Breast epithelium (tissue), 4 donors: ENCODE measurements at regions not wholly inside any gene's neighbourhood (a gene's known extent, or its start where the extent isn't known, plus 50 kb on each side); places are given as distances from the start of the nearest gene placed in this dataset.

Source experiments
- DNase-seq, 2 donors: peaks; one replicate each; pipeline ENCODE4 v3.0.0-alpha.2; 2019; ENCODE audit warnings: low spot score in 2 of 2
- H3K27ac ChIP-seq, 2 donors: fragments of 200-600 bp; sonication (generic) in 1 of 2; one replicate each; pipeline ENCODE4 v1.5.1; 2016 to 2019; ENCODE audit warnings: mild to moderate bottlenecking in 1 of 2
- H3K27me3 ChIP-seq, 2 donors: fragments of 200-600 bp; sonication (generic) in 1 of 2; one replicate each; pipeline versions ENCODE4 v1.5.1 to v1.6.0; 2017 to 2019; ENCODE audit warnings: control low read depth in 1 of 2, mild to moderate bottlenecking in 1 of 2
- H3K36me3 ChIP-seq: fragments of 200-600 bp; one replicate; pipeline ENCODE4 v1.5.1; 2019
- H3K4me1 ChIP-seq, 2 donors: fragments of 200-600 bp; sonication (generic); one replicate each; pipeline ENCODE4 v1.5.1; 2016 to 2019; ENCODE audit warnings: control low read depth in 1 of 2
- H3K4me3 ChIP-seq, 3 donors: fragments of 200-600 bp; sonication (generic); 1 replicate in 2 of 3; 2 replicates in 1 of 3; pipeline ENCODE4 v1.5.1; 2016 to 2019; ENCODE audit warnings: mild to moderate bottlenecking in 3 of 3, moderate library complexity in 2 of 3
- H3K9me3 ChIP-seq, 2 donors: fragments of 200-600 bp; sonication (generic) in 1 of 2; one replicate each; pipeline ENCODE4 v1.5.1; 2016 to 2019; ENCODE audit warnings: control low read depth in 1 of 2
- POLR2A ChIP-seq: fragments of 450-650 bp; IDR thresholded peaks from one replicate; pipeline ENCODE4 v1.6.1; 2016; ENCODE audit warnings: antibody characterized with exemption, mild to moderate bottlenecking, moderate library complexity
- POLR2AphosphoS5 ChIP-seq, 3 donors: sonication (generic); formaldehyde crosslinking; IDR thresholded peaks; one replicate each; pipeline ENCODE4 v1.6.1; 2017; ENCODE audit warnings: antibody characterized with exemption in 3 of 3
- intact Hi-C: fragments of 100-400 bp; cut with DNase I; formaldehyde crosslinking; loops from one replicate; pipeline ENCODE4 v1.15.1; 2023; ENCODE audit warnings: low total_unique reads
- TF ChIP-seq, protein P1 (sequence below), 3 donors: fragments of 450-650 bp; IDR thresholded peaks; one replicate each; pipeline ENCODE4 v1.5.1; 2016 to 2017; ENCODE audit warnings: antibody characterized with exemption in 3 of 3, mild to moderate bottlenecking in 3 of 3, moderate library complexity in 3 of 3

DNA sequence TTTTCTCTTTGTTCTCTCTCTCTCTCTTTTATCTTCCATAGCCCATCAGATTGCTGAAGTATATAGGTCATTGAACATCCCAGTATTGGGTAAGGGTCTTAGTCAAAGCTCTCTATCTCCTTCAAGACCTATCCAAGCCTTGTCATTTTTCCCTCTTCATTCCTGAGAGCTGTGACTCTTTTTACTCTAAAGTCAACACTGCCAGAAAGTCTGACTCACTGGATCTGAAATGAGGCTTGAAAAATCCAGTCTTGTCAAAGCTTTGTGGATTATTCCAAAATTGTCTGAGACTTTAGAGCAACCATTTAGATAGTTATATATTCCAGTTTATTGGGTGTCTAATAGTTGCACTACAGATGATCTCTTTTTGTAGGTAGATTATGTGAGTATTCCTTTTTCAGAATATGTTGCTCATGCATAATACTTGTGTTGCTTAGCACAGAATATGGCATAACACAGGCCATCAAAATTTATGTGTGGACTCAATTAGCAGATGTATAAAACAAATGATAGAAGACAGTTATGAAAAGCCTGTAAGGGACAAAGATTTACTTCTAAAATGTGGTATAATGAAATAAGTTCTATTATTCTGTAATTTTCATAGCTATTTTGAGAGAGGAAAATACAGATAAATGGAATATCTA is 389.3 kb upstream of the PCDH9 start:
- DNase-seq = no peak
- H3K4me3 ChIP-seq = no peak overlapping the region
- no peaks in the 10 kb centered on the region for H3K27me3 ChIP-seq
- TF ChIP-seq, protein P1, sequence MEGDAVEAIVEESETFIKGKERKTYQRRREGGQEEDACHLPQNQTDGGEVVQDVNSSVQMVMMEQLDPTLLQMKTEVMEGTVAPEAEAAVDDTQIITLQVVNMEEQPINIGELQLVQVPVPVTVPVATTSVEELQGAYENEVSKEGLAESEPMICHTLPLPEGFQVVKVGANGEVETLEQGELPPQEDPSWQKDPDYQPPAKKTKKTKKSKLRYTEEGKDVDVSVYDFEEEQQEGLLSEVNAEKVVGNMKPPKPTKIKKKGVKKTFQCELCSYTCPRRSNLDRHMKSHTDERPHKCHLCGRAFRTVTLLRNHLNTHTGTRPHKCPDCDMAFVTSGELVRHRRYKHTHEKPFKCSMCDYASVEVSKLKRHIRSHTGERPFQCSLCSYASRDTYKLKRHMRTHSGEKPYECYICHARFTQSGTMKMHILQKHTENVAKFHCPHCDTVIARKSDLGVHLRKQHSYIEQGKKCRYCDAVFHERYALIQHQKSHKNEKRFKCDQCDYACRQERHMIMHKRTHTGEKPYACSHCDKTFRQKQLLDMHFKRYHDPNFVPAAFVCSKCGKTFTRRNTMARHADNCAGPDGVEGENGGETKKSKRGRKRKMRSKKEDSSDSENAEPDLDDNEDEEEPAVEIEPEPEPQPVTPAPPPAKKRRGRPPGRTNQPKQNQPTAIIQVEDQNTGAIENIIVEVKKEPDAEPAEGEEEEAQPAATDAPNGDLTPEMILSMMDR (IDR thresholded peaks at IDR 0.05) = no peak
- TF ChIP-seq POLR2A = no peak
- TF ChIP-seq POLR2AphosphoS5 (IDR thresholded peaks at IDR 0.05) = no peak
- intact Hi-C loops = no loop called here
- H3K4me1 ChIP-seq = no peaks in the 10 kb centered on the region
- no peak overlapping the region for H3K27ac ChIP-seq
- H3K9me3 ChIP-seq = no peaks in the 10 kb centered on the region
- H3K36me3 ChIP-seq = no peaks in the 10 kb centered on the region

DNA sequence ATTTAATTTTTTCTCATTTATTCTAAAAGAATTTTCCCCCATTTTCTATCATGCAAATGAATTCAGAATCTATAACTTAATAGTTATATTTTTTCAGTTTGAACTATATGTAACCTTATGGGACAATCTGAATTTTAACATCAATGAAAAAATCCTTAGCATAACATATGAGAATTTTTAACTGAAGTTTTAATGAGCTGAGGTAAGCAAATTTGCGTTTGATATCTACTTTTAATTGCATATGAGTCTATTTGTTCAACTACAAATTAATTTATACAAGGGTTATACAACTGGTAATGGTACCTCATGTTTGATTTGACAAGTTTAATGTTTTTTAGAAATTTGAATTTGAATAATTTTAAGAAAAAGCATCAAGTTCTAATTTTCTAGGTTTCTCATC is 384.4 kb upstream of the PCDH9 start:
- H3K36me3 ChIP-seq = no peaks in the 10 kb centered on the region
- no peaks in the 10 kb centered on the region for H3K9me3 ChIP-seq
- no peak overlapping the region for H3K4me3 ChIP-seq
- no peaks in the 10 kb centered on the region for H3K4me1 ChIP-seq
- no peak for DNase-seq
- H3K27ac ChIP-seq = no peak overlapping the region
- intact Hi-C loops = no loop called here
- TF ChIP-seq, protein P1 (IDR thresholded peaks at IDR 0.05) = no peak
- TF ChIP-seq POLR2A (no peak), POLR2AphosphoS5 (IDR thresholded peaks at IDR 0.05) (no peak)
- H3K27me3 ChIP-seq = no peaks in the 10 kb centered on the region

DNA sequence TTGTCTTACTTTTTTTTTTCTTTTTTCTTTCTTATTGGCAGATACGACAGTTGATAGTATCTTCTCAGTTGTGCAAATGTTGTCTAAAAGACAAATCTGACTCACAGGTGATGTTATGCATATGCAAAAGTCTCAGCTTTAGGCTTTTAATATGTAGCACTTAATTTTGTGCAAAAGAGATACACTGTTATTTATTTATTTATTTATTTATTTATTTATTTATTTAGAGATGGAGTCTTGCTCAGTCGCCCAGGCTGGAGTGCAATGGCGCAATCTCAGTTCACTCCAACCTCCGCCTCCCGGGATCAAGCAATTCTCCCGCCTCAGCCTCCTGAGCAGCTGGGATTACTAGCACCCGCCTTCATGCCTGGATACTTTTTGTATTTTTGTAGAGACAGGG is 383.9 kb upstream of the PCDH9 start:
- H3K4me1 ChIP-seq = no peaks in the 10 kb centered on the region
- TF ChIP-seq POLR2A (no peak), POLR2AphosphoS5 (IDR thresholded peaks at IDR 0.05) (no peak)
- TF ChIP-seq, protein P1 (IDR thresholded peaks at IDR 0.05) = no peak
- no peaks in the 10 kb centered on the region for H3K27me3 ChIP-seq
- H3K9me3 ChIP-seq = no peaks in the 10 kb centered on the region
- H3K36me3 ChIP-seq = no peaks in the 10 kb centered on the region
- intact Hi-C loops = no loop called here
- no peak overlapping the region for H3K4me3 ChIP-seq
- H3K27ac ChIP-seq = no peak overlapping the region
- DNase-seq = no peak

DNA sequence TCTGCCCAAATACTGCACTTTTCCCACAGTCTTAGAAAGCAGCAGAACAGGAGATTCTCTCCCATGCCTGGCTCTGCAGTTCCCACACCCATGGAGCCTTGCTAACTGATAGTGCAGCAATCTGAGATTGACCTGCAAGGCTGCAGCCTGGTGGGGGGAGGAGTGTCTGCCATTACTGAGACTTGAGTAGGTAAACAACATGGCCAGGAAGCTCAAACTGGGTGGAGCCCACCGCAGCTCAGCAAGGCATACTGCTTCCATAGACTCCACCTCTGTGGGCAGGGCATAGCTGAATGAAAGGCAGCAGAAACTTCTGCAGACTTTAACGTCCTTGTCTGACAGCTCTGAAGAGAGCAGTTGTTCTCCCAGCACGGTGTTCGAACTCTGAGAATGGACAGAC is 358.5 kb upstream of the PCDH9 start:
- H3K27ac ChIP-seq = no peak overlapping the region
- TF ChIP-seq POLR2A (no peak), POLR2AphosphoS5 (IDR thresholded peaks at IDR 0.05) (no peak)
- TF ChIP-seq, protein P1 (IDR thresholded peaks at IDR 0.05) = no peak
- no peak overlapping the region for H3K4me3 ChIP-seq
- DNase-seq = no peak
- no peaks in the 10 kb centered on the region for H3K36me3 ChIP-seq
- no peaks in the 10 kb centered on the region for H3K4me1 ChIP-seq
- intact Hi-C loops = no loop called here
- no peaks in the 10 kb centered on the region for H3K9me3 ChIP-seq
- H3K27me3 ChIP-seq = no peaks in the 10 kb centered on the region

DNA sequence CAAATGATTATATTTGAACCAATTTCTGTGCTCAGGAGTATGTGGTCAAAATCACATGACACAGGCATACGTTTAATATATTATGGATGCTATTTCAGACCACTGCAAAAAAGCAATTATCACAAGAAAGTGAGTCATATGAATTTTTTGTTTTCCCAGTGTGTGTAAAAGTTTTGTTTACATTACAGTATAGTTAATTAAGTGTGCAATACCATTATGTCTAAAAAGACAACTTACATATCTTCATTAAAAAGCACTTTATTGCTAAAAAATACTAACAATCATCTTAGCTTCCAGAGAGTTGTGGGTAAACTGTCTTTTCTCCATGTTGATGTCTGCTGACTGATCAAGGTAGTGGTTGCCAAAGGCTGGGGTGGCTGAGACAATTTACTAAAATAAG is 347.2 kb upstream of the PCDH9 start:
- TF ChIP-seq POLR2A (no peak), POLR2AphosphoS5 (IDR thresholded peaks at IDR 0.05) (no peak)
- TF ChIP-seq, protein P1 (IDR thresholded peaks at IDR 0.05) = no peak
- Histone ChIP-seq H3K27me3 (no peaks in the 10 kb centered on the region), H3K36me3 (peaks cover 2% of the 10 kb centered on the region), H3K9me3 (no peaks in the 10 kb centered on the region), H3K4me1 (no peaks in the 10 kb centered on the region), H3K4me3 (no peak overlapping the region), H3K27ac (no peak overlapping the region)
- intact Hi-C loops = no loop called here
- DNase-seq = no peak
